GM23248 (cell line): ENCODE measurements at regions not wholly inside any gene's neighbourhood (a gene's known extent, or its start where the extent isn't known, plus 50 kb on each side); places are given as distances from the start of the nearest gene placed in this dataset.

Source experiments
- EZH2 ChIP-seq: fragments of 200-600 bp; sonication (generic); IDR thresholded peaks from 2 replicates; pipeline ENCODE4 v1.6.1; 2018; ENCODE audit warnings: antibody characterized with exemption, mild to moderate bottlenecking; ENCODE audit not compliant: insufficient read depth, poor library complexity, severe bottlenecking
- EZH2phosphoT487 ChIP-seq: fragments of 200-600 bp; sonication (generic); IDR thresholded peaks from 2 replicates; pipeline ENCODE4 v1.6.1; 2018; ENCODE audit warnings: antibody characterized with exemption, moderate library complexity, mild to moderate bottlenecking, low read depth; ENCODE audit not compliant: insufficient read depth

GRCh38 chr2:16335947-16336346 lies 329.7 kb downstream of the CYRIA start:
- TF ChIP-seq EZH2, result no peak
- TF ChIP-seq EZH2phosphoT487, result no peak
